GM13977 (cell line): ENCODE measurements at regions not wholly inside any gene's neighbourhood (a gene's known extent, or its start where the extent isn't known, plus 50 kb on each side); places are given as distances from the start of the nearest gene placed in this dataset.
"Not testable (repeated sequence)": the region's sequence is repeated elsewhere in the genome, so short reads cannot be mapped to it uniquely, and the experiment has no call there.

ENCODE experiments used
- DNase-seq: peaks from one replicate; pipeline ENCODE4 v3.0.0; 2012; ENCODE audit warnings: low spot score
- CTCF ChIP-seq: IDR thresholded peaks from 2 replicates; pipeline ENCODE4 v1.5.1; 2012; ENCODE audit warnings: mild to moderate bottlenecking, control low read depth; ENCODE audit not compliant: insufficient read depth; ENCODE audit errors: extremely low read depth, missing control alignments
- in situ Hi-C: fragments of 300-500 bp; cut with MboI; formaldehyde crosslinking; loops from one replicate; pipeline ENCODE4 v1.12.0; 2022; ENCODE audit warnings: low sequenced_read_pairs, low pct_unique_long_range_greater_than_20kb, mixed read lengths, inconsistent platforms; ENCODE audit not compliant: unreplicated experiment

GRCh38 chr18:76042511-76042910 is 452.5 kb downstream of the ZNF516 start:
- TF ChIP-seq CTCF = no peak
- in situ Hi-C loops = no loop called here
- no peak for DNase-seq

GRCh38 chr18:76018210-76018609 is 476.8 kb downstream of the ZNF516 start:
- no peak for TF ChIP-seq CTCF
- in situ Hi-C loops = no loop called here
- DNase-seq = no peak

- in situ Hi-C loops = no loop called here
- DNase-seq = no peak
- TF ChIP-seq CTCF = no peak
Observed at GRCh38 chr18:76013057-76013456, 482.0 kb downstream of the ZNF516 start.

- no peak for DNase-seq
- in situ Hi-C loops = no loop called here
- TF ChIP-seq CTCF = no peak
Observed at GRCh38 chr18:76005632-76006208, 489.3 kb downstream of the ZNF516 start.

GRCh38 chr18:75987913-75988312 is 507.1 kb downstream of the ZNF516 start:
- DNase-seq, in situ Hi-C loops: not testable (repeated sequence)

GRCh38 chr18:75984853-75985252 is 510.2 kb downstream of the ZNF516 start:
- in situ Hi-C loops = no loop called here
- no peak for DNase-seq
- TF ChIP-seq CTCF = no peak

GRCh38 chr18:75981102-75981501 is 513.9 kb downstream of the ZNF516 start:
- DNase-seq = no peak
- in situ Hi-C loops = no loop called here
- no peak for TF ChIP-seq CTCF
